A673 (cell line): ENCODE measurements at regions not wholly inside any gene's neighbourhood (a gene's known extent, or its start where the extent isn't known, plus 50 kb on each side); places are given as distances from the start of the nearest gene placed in this dataset.

Experiments used
- BruUV-seq: library from RNA; stranded (reverse); fragments of 400-500 nt; replicated peaks from 2 replicates; lab custom pipeline; 2021; lab: Mats Ljungman, UMichigan
- CTCF ChIA-PET: fragments of 300-600 bp; sonication (Branson Sonifier 250); formaldehyde crosslinking; loops from one replicate; lab custom pipeline; 2022; ENCODE audit warnings: antibody characterized with exemption; lab: Charles Lee
- POLR2A ChIA-PET: fragments of 300-600 bp; sonication (Branson Sonifier 250); formaldehyde crosslinking; loops from one replicate; lab custom pipeline; 2022; ENCODE audit warnings: antibody characterized with exemption; ENCODE audit not compliant: low non-redundant PET; lab: Charles Lee
- DNase-seq: peaks from one replicate; pipeline ENCODE4 v3.0.0-alpha.2; 2015; ENCODE audit warnings: low spot score
- H3K27ac ChIP-seq: fragments of 200-600 bp; sonication (generic); 2 replicates; pipeline ENCODE4 v1.5.1; 2016; ENCODE audit warnings: mixed run types, low read depth, mild to moderate bottlenecking, mixed read lengths, antibody characterized with exemption, low read length; ENCODE audit not compliant: poor library complexity, severe bottlenecking
- H3K27me3 ChIP-seq: fragments of 200-600 bp; sonication (generic); replicated peaks from 2 replicates; pipeline ENCODE4 v1.6.1; 2017; ENCODE audit warnings: mixed run types, low read depth, mild to moderate bottlenecking, mixed read lengths, antibody characterized with exemption, low read length; ENCODE audit not compliant: insufficient read depth, poor library complexity
- H3K36me3 ChIP-seq: fragments of 200-600 bp; sonication (generic); 2 replicates; pipeline ENCODE4 v1.6.1; 2016; ENCODE audit warnings: mixed run types, mild to moderate bottlenecking, mixed read lengths, antibody characterized with exemption, low read length; ENCODE audit not compliant: insufficient read depth, poor library complexity, severe bottlenecking
- H3K4me1 ChIP-seq: fragments of 200-600 bp; sonication (generic); 2 replicates; pipeline ENCODE4 v1.6.1; 2017; ENCODE audit warnings: mixed run types, mild to moderate bottlenecking, mixed read lengths, antibody characterized with exemption, low read length; ENCODE audit not compliant: insufficient read depth, poor library complexity, severe bottlenecking
- H3K4me3 ChIP-seq: fragments of 200-600 bp; sonication (generic); 2 replicates; pipeline ENCODE4 v1.5.1; 2016; ENCODE audit warnings: low read depth, mixed run types, mild to moderate bottlenecking, mixed read lengths, low read length; ENCODE audit not compliant: poor library complexity, severe bottlenecking
- H3K9me3 ChIP-seq: fragments of 200-600 bp; sonication (generic); 2 replicates; pipeline ENCODE4 v1.6.1; 2016; ENCODE audit warnings: mixed run types, low read depth, mild to moderate bottlenecking, mixed read lengths, antibody characterized with exemption, low read length; ENCODE audit not compliant: poor library complexity, severe bottlenecking
- EZH2 ChIP-seq: fragments of 200-600 bp; sonication (generic); IDR thresholded peaks from 2 replicates; pipeline ENCODE4 v1.6.1; 2017; ENCODE audit warnings: borderline replicate concordance, low read depth, mild to moderate bottlenecking, mixed read lengths, antibody characterized with exemption, low read length; ENCODE audit not compliant: poor library complexity, severe bottlenecking
- intact Hi-C: fragments of 100-400 bp; cut with micrococcal nuclease; formaldehyde crosslinking; loops from one replicate; pipeline ENCODE4 v1.10.0; 2022; ENCODE audit not compliant: unreplicated experiment
- TF ChIP-seq, protein P1 (sequence below): fragments of 300-800, 200-600 bp; sonication (generic); conservative IDR thresholded peaks from 2 replicates; pipeline ENCODE4 v1.5.1; 2017; ENCODE audit warnings: low read depth, mild to moderate bottlenecking, antibody characterized with exemption, low read length, moderate library complexity, mixed read lengths

DNA sequence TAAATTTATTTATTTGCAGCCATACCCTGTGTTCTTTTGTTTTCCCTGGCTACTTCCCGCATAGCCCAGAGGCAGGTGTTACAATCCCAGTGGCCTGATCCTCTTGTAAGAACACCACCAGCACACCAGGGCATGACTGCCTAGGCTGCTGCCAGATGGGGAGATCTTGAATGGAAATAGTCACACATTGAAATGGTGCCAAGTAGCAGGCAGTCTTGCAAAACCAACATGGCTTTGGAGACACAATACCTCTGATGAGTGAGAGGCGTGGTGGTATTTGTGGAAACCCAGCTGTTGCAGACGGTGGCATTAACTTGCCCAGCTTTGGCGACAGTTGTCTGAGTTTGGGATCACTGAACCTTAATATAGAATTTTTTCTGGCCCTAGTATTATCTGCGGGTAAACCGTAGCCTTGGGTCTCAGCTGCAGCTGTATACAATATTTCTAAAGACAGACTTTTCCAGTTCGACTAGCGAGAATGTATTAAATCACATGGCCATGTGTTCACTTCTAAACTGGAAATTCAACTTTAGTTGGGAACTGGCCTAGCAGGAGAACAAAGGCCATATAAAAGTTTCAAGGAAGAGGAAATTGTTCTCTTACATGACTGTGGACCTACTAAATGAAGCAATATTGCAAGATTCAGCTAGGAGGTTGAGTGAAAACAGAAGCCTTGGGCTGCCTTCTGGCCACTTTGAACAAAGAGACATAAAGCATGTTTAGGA is 277.0 kb downstream of the SMARCA2 start:
- intact Hi-C loops, result no loop called here
- TF ChIP-seq, protein P1, sequence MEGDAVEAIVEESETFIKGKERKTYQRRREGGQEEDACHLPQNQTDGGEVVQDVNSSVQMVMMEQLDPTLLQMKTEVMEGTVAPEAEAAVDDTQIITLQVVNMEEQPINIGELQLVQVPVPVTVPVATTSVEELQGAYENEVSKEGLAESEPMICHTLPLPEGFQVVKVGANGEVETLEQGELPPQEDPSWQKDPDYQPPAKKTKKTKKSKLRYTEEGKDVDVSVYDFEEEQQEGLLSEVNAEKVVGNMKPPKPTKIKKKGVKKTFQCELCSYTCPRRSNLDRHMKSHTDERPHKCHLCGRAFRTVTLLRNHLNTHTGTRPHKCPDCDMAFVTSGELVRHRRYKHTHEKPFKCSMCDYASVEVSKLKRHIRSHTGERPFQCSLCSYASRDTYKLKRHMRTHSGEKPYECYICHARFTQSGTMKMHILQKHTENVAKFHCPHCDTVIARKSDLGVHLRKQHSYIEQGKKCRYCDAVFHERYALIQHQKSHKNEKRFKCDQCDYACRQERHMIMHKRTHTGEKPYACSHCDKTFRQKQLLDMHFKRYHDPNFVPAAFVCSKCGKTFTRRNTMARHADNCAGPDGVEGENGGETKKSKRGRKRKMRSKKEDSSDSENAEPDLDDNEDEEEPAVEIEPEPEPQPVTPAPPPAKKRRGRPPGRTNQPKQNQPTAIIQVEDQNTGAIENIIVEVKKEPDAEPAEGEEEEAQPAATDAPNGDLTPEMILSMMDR, result no peak
- no peak for TF ChIP-seq EZH2
- ChIA-PET CTCF (no interaction called here), POLR2A (no interaction called here)
- Histone ChIP-seq H3K4me3 (no peak overlapping the region), H3K4me1 (no peaks in the 10 kb centered on the region), H3K36me3 (no peaks in the 10 kb centered on the region), H3K9me3 (no peaks in the 10 kb centered on the region), H3K27me3 (no peaks in the 10 kb centered on the region), H3K27ac (no peak overlapping the region)
- no TSS peak for BruUV-seq
- DNase-seq, result peak; percentile 18

DNA sequence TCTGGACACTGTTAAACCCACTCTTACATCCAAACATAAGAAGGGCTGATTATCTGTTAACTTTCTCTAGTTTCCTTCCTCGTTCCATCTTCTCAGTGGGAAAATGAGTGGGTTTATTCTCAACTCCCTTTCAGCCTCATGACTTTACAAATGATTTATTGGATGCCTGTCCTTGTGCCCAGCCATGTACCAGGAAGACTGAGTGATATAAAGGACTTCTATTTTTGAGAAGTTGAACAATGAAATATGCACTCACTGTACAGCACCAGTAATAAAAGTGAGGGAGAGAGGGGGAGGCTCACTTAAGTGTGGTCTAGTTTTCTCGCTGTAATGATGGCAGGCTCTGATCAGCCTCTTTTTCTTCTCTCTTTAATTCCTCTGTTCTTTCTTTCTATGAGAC is 277.6 kb downstream of the SMARCA2 start:
- ChIA-PET CTCF (no interaction called here), POLR2A (no interaction called here)
- H3K27me3 ChIP-seq, result no peaks in the 10 kb centered on the region
- H3K4me1 ChIP-seq, result no peaks in the 10 kb centered on the region
- H3K27ac ChIP-seq, result no peak overlapping the region
- no TSS peak for BruUV-seq
- no peak for TF ChIP-seq EZH2
- TF ChIP-seq, protein P1, result no peak
- H3K4me3 ChIP-seq, result no peak overlapping the region
- no peaks in the 10 kb centered on the region for H3K9me3 ChIP-seq
- DNase-seq, result no peak
- intact Hi-C loops, result no loop called here
- no peaks in the 10 kb centered on the region for H3K36me3 ChIP-seq

DNA sequence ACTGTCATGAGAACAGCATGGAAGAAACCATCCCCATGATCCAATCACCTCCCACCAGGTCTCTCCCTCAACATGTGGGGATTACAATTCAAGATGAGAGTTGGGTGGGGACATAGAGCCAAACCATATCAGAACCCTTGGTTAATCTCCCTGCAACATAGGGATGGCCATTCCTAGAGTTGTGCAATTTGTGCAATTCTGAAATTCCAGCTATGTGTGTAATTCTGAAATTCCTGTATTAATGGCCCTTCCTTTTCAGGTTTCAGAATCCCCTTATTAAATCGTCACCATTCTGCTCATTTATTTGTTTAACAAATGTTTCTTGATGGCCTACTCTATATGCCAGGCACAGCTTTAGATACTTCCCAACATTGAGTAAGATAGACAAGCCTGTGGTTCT is 282.6 kb downstream of the SMARCA2 start:
- no peaks in the 10 kb centered on the region for H3K4me1 ChIP-seq
- H3K27ac ChIP-seq, result no peak overlapping the region
- POLR2A ChIA-PET, result no interaction called here
- no peaks in the 10 kb centered on the region for H3K27me3 ChIP-seq
- no peak for DNase-seq
- intact Hi-C loops, result no loop called here
- TF ChIP-seq EZH2, result no peak
- TF ChIP-seq, protein P1, result no peak
- H3K4me3 ChIP-seq, result no peak overlapping the region
- CTCF ChIA-PET, result no interaction called here
- no TSS peak for BruUV-seq
- H3K9me3 ChIP-seq, result no peaks in the 10 kb centered on the region
- no peaks in the 10 kb centered on the region for H3K36me3 ChIP-seq
